Head of caudate nucleus (tissue), 42 donors: ENCODE measurements at regions not wholly inside any gene's neighbourhood (a gene's known extent, or its start where the extent isn't known, plus 50 kb on each side); places are given as distances from the start of the nearest gene placed in this dataset.

Source experiments
- DNase-seq, 42 donors: peaks; one replicate each; pipeline versions ENCODE4 v3.0.0 to v3.0.0-alpha.2; 2020 to 2021; ENCODE audit warnings: mixed read lengths in 7 of 42
- intact Hi-C: fragments of 100-400 bp; cut with DNase I; formaldehyde crosslinking; loops from one replicate; pipeline ENCODE4 v1.15.0; 2022

DNA sequence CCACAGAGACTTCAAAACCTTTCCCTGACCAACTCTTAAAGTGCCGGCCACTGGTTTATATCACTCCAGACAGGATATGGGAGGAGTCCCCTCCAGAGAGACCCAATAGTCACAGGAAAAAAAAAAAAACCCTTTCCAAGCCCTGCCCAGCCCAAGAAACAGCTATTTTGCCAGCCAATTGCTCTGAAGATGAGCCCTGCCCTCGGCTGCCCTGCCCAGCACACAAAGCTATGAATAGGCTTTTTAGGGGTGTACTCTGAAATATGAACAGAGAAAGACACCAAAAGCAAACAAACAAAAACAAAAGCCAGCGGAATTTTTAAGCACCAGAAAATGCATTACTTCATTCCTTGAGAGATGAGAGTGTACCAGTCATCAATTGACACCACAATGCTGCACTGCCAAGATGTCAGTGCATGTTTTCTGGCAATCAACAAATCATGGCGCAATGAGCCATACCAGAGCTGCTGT lies 275.1 kb downstream of the C6orf118 start:
- intact Hi-C loops = no loop called here
- DNase-seq = no peak

DNA sequence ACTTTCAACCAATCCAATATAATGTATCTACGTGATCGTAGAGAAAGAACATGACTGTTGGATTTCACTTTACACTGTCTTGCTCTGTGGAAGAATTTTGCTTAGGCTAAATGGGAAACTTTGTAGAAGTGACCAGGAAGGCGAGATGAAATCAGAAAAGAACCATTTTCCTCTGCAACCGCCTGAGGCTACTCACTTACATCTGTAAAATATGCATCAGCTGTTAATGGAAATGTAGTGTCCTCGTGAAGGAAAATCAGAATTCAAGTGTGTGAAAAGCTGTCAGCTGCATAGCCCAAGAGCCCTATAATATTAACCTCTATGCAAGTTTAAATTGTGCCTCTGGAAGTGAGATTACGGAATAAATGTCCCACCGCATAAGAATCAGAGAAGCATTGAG lies 277.9 kb downstream of the C6orf118 start:
- DNase-seq = no peak
- intact Hi-C loops = no loop called here

DNA sequence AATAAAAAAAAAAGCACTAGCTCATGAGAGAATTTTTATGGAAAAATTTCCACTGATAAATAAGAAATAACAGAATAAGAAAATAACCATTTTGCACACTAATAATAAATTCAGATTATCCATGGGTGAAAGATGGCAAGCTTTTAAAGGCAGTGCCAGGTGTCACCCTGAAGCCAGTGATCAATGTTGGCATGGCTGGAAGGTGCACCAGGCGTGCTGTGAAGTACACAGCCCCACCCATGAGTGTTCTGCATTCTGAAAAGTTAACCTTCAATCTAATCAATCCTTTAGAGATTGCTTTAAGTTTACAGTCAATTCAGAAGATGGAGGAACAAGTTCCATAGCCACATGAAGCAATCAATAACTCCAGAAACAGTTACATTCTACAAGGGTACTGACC lies 284.4 kb downstream of the C6orf118 start:
- no peak for DNase-seq
- intact Hi-C loops = no loop called here

DNA sequence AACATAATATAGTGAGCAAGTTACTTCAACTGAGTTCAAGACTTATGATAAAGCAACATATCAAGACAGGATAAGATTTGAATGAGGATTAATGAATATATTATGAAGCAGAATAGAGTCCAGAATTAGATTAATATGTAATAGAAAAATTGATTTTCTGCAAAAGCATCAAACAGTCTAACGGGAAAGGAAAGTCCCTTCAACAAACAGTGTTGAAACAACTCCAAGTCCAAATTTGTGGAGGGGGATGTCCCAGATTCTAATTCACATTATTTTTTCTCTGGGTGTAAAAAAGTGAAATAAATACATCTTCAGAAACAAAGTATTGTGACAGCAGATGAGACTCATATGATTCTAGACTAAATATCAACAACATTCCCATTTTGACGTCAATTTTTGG lies 289.7 kb downstream of the C6orf118 start:
- DNase-seq = no peak
- intact Hi-C loops = no loop called here

DNA sequence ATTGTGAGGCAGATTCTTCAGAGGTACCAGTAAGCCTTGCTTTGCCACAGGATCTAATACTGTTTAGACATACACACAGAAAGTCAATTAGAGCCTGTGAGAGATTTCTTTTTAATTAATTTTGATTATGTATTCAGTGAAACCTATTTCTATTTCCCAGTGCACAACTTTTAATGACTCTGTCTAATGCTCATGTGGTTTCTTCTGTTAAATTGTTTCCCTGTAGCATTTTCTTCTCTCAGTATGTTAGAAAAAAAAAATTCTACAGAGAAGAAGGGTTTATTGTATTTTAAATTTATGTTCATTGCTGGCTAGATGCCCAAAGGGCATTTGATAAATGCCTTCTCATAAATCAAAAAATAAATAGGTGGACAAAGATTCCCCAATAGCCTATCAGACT lies 293.7 kb downstream of the C6orf118 start:
- DNase-seq = no peak
- intact Hi-C loops = no loop called here

DNA sequence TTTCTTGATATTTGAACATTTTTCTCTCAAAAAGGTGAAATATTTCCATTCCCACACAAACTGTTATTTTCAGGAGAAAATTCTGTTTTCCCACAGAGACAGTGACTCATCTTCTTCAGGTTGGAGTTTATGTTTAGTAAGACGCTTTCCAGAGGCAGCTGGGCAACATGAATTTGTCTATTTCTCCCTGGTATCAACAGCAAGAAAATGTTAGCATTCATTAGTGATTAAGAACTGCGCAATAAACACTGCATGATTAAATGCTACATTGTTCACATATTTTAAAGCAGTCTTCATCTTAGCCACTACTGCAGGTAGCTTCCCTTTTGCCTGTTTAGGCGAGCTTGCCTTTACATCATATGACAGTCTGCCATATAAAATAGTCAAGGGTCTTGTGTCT lies 295.7 kb downstream of the C6orf118 start:
- no peak for DNase-seq
- intact Hi-C loops = no loop called here

DNA sequence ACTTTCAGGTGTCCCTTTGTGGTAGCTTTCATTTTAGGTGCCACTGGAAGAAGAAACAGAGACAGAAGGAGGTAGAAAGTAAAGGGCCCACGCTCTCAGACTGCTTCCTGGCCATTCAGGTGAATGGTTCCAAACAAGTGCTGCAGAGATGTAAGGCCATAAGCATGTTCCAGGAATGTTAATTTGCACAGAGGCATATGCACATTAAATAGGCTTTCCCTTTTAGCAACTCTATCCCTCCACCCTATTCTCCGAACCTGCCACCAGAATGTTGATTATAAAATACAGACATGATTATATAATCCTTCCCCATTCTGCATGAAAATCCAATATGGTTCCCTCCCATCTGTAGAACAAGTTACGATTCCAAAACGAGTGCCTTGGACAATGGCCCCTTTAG lies 297.2 kb downstream of the C6orf118 start:
- DNase-seq = no peak

DNA sequence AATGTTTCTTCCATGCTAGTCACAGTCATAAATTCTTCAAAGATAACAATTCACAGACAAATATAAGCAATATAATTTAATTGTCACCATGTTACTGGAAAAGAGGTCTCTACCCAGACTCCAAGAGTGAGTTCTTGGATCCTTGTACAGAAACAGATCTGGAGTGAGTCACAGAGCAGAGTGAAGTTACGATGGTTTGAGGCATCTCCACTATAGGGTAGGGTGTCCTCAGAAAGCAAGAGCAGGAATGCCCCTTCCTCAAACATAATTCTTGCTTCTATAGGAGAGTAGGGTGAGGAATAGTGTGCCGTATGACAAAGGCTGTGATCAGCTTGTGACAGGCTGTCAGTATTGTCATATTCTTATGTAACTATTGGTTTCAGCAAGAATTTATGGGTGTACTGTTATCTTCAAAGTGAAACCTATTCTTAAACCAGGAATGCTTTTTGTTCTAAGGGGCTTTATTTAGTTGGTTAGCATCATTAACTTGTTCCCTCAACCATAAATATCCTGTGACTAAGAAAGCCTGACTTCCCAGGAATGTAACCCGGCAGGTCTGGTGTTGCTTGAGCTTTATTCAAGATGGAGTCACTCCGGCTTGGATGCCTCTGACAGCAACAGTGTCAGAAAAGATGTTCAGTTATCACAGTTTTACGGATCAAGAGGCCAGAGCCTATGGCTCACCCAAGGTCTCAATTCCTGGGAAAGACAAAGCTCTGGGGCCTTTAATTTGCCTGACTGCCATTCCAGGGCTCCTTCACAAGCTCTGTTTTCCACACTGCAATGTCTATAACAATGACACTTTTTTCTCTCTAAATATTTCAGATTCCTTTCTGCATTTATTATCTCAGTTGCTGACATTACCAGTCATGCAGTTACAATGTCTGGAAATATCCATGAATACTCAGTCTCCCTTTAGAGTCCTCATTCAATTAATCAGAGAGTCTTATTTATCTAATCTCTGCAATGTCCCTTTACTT lies 298.6 kb downstream of the C6orf118 start:
- intact Hi-C loops = no loop called here
- no peak for DNase-seq

More for the DNA sequence above, 297.2 kb downstream of the C6orf118 start:
- intact Hi-C loops = no loop called here

DNA sequence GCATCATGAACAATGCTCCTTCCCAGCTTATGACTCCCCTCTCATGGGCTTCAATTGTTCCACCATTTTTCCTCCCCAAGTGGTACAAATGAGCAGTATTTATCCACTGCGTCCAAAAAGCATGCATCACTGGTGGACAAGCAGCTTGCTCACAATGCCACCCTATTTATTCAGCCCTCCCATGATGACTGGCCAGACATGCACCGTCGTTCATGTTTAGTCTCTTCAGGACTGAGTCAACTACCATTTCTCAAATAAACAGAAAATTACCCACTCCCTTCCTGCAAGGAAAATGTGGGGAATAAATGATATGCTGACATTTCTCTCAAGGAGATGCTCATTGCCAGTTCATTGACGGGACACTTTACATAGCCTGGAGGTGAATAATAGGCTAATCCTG lies 300.4 kb downstream of the C6orf118 start:
- no peak for DNase-seq
- intact Hi-C loops = no loop called here

DNA sequence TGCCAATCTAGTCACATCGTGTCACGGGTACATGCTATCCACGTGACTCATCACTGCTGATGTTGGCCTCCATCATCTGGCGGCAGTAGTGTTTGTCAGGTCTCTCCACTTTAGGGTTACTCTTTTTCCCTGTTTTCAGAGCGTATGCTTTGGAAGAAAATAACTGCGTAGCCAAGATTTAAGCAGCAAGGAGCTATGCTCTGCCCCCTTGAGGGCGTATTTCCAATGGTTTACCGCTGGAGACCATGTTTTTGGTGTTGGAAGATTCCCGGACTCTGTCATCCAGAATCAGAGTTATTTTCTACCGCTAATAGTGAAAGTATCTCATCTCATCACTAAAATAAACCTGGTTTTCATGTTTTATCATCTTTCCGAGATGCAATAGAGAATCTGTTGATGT lies 306.5 kb downstream of the C6orf118 start:
- intact Hi-C loops = no loop called here
- no peak for DNase-seq

DNA sequence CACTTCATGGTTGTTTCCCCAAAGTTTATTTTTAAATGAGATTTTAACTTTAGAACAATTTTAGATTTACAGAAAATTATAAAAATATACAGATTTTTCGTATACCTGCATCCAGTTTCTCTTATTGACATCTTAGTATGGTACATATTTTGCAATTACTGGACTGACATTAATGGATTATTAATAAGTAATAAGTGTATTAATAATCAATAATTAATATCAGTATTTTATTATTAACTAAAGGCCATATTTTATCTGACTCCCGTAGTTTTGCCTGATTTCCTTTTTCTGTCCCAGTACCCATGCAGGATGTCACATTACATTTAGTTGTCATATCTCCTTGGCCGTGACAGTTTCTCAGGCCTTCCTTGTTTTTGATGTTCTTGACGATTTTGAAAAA lies 307.0 kb downstream of the C6orf118 start:
- intact Hi-C loops = no loop called here
- no peak for DNase-seq

DNA sequence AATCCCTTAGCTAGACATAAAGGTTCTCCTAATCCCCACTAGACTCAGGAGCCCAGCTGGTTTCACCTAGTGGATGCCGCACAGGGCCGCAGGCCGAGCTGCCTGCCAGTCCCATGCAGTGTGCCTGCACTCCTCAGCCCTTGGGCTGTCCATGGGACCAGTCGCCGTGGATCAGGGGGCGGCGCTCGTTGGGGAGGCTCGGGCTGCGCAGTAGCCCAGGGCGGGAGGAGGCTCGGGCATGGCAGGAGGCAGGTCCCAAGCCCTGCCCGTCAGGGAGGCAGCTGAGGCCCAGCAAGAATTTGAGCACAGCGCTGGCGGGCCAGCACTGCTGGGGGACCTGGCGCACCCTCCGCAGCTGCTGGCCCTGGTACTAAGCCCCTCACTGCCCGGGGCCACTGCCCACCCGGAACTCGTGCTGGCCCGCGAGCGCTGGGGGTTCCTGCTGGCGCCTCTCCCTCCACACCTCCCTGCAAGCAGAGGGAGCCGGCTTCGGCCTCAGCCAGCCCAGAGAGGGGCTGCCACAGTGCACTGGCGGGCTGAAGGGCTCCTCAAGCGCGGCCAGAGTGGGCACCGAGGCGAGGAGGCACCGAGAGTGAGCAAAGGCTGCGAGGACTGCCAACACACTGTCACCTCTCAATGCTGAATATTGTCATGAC lies 307.8 kb downstream of the C6orf118 start:
- intact Hi-C loops = no loop called here

DNA sequence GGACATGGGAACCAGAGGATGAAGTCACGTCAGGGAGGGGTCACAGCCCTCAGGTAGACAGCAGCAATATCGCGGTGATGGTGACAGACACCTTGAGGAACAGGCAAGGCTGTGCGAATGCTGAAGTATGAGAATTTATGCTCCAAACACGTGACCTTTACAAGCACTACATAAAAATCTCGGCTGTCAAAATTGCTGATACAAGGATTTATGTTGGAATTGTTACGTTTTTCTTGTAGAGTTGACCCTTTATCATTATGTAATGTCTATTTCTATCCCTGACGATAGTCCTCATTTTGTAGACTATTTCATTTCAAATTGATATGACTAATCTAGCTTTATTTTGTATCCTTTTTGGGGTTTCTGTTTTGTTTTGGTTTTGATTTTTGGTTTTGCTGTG lies 311.1 kb downstream of the C6orf118 start:
- intact Hi-C loops = no loop called here
- DNase-seq = no peak

More for the DNA sequence above, 307.8 kb downstream of the C6orf118 start:
- no peak for DNase-seq

DNA sequence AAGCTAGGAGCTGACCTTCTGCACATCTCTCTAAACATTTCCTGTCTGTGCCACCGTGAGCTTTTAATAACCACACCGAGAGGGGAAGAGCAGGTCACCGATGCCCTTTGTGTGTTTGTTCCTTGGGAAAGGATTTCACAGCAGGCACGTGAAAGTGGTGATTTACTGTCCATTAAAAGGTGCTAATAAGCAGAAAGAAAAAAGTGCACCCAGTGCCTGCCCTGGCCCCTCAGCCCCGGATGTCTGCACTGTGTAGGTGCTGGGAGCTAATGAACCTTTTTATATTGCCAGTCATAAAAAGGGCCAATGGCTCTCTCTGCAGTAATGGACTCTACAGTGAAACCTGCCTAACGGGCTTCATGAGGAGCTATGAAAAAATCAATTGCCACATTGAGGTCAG lies 312.6 kb downstream of the C6orf118 start:
- intact Hi-C loops = no loop called here
- no peak for DNase-seq

DNA sequence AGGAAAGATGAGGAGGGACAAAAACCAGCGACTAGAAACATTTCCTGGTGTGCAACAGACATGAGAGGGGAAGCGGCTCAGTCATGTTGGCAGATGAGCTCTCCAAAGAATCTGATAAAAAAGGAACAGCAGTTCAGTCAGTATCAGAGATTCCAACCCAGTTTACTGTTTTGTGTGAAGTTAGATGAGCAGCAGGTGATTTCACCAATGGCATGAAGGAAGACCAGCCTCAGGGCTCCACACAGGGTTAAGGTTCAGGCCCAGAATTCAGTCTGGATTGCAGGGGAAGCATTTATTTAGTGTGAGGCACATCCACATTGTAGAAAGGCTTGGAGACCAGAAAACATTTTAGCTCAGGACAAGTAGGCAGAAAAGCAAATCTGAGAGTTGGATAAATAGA lies 317.8 kb downstream of the C6orf118 start:
- intact Hi-C loops = no loop called here
- no peak for DNase-seq

DNA sequence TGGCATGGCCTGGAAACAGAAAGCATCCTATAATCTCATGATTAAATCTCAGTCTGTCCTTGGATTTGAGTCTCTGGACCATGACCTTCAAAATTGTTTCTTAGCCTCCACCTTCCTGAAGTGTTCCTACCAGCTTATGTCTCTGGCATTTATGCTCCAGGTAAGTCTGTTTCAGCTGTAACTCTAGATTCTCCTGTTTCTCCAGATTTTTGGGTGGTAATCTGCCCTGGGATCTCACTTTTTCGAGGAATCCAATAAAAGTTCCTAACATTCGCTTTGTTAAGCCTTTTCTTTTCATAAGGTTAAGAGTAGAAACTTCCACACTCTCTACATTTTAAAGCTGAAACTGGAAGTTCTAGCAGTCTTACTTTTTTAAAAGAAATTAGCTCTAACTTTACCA lies 318.5 kb downstream of the C6orf118 start:
- DNase-seq = no peak
- intact Hi-C loops = no loop called here

DNA sequence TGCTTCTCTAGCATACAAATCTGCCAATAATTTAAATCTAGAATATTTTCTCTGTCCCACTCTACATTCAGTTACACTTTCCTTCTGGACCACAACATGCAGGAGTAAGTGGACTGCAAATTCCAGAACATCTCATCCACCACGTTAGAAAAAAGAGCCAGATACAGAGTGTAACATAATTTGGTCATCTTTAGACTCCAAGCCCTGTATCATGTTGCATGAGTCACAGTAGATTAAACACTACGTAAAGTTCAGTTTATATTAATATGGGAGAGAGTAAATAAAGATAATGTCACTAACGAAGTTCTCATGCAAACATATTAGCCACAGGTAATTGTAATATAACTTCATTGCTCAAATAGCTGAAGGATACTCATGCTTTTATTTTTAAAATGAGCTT lies 327.0 kb downstream of the C6orf118 start:
- no peak for DNase-seq
- intact Hi-C loops = no loop called here

DNA sequence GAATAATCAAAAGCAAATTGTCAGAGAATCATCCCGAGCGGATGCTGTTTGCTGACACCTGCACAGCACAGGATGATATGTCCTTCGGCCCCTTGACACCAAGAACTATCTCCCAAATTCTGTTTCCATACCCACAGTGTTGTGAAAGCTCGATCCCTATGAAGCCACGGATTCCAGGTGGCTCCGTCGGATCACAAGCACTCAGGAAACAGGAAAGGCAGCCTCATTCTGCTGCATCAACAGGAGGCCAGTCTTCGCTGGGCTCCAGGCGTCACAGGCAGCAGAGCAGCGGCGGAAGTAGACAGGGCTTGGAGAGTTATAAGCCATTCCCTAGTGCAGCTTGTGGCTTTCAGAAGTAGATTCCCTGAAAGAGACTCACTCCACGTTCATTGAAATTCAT lies 342.3 kb downstream of the C6orf118 start:
- DNase-seq = no peak
- intact Hi-C loops = no loop called here

DNA sequence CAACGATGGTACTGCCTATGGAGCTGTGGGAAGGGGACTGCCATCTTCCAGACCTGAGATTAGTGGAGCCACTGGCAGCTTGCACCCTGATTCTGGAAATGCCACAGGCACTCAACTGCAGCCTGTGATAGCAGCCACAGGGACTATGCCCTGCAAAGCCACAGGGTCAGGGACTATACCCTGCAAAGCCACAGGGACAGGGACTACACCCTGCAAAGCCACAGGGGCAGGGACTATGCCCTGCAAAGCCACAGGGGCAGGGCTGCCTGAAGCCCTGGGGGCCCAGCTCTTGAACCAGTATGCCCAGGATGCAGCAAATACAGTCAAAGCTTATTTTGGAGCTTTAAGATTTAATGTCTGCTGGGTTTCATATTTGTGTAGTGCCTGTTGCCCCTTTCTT lies 346.6 kb downstream of the C6orf118 start:
- intact Hi-C loops = no loop called here
- no peak for DNase-seq

DNA sequence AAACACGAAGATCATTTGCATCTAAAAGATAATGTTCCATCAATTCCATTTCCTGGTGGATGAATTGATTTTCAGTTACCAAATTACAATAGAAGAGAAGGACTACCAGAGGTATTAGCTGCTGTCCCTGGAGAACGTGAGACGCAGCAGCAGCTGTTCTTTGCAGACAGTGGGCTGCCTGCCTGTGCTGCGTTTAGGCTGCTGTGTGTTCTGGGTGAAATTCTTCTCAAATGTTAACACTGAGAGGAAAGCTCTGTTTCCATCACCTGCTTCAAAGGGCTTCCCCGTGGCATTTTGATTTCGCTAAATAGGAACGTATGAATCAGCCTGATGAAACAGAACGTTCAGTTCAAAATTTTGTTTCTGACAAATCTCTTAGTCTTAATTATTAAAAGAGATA lies 362.2 kb downstream of the C6orf118 start:
- peak in 37 of 42 donors; percentile 16 to 74 (median 48) for DNase-seq
- intact Hi-C loops = no loop called here

DNA sequence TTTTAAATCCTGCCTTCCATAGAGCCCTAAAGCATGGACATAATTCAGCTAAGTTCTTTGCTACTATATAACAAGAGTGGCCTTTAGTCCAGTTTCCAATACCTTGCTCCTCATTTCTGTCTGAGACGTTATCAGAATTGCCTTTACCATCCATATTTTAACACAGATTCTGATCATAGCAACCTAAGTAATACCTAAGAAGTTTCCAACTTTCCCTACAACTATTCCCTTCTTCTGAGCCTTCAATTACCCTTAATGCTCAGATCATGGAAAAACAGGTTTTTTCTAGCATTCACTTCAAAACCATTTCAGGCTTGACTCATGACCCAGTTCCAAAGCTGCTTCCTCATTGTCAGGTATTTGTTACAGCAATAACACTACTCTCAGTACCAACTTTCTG lies 367.1 kb downstream of the C6orf118 start:
- intact Hi-C loops = no loop called here
- DNase-seq = no peak
